GM12872 (cell line): ENCODE measurements at regions not wholly inside any gene's neighbourhood (a gene's known extent, or its start where the extent isn't known, plus 50 kb on each side); places are given as distances from the start of the nearest gene placed in this dataset.

Experiments used
- TF ChIP-seq, protein P1 (sequence below): IDR thresholded peaks from 3 replicates; pipeline ENCODE4 v1.5.1; 2011; ENCODE audit warnings: low read depth, mild to moderate bottlenecking, low read length, moderate library complexity; ENCODE audit not compliant: insufficient read depth

GRCh38 chr12:33581613-33582122 is 142.0 kb upstream of the SYT10 start:
- TF ChIP-seq, protein P1, sequence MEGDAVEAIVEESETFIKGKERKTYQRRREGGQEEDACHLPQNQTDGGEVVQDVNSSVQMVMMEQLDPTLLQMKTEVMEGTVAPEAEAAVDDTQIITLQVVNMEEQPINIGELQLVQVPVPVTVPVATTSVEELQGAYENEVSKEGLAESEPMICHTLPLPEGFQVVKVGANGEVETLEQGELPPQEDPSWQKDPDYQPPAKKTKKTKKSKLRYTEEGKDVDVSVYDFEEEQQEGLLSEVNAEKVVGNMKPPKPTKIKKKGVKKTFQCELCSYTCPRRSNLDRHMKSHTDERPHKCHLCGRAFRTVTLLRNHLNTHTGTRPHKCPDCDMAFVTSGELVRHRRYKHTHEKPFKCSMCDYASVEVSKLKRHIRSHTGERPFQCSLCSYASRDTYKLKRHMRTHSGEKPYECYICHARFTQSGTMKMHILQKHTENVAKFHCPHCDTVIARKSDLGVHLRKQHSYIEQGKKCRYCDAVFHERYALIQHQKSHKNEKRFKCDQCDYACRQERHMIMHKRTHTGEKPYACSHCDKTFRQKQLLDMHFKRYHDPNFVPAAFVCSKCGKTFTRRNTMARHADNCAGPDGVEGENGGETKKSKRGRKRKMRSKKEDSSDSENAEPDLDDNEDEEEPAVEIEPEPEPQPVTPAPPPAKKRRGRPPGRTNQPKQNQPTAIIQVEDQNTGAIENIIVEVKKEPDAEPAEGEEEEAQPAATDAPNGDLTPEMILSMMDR, result no peak

- TF ChIP-seq, protein P1, result no peak
Measured at GRCh38 chr12:33586576-33586975, 147.0 kb upstream of the SYT10 start.

DNA sequence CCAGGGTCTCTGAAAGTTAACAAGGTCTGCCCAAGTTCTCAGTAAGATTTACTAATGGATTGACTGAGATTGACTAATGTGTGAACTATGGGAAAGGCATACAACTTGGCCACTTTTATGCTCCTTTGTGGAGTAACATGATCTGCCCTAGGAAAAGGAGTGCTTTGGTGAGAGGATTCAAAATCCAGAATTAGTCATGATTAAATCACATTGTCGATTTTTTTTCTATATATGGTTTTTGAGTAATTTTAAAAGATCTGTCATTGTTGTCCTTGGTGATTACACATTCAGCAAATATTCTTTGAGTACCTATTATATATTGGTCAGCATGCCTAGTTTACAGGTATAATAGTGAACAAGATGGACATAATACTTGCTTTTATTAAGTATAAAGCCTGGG is 147.7 kb upstream of the SYT10 start:
- TF ChIP-seq, protein P1, result no peak

DNA sequence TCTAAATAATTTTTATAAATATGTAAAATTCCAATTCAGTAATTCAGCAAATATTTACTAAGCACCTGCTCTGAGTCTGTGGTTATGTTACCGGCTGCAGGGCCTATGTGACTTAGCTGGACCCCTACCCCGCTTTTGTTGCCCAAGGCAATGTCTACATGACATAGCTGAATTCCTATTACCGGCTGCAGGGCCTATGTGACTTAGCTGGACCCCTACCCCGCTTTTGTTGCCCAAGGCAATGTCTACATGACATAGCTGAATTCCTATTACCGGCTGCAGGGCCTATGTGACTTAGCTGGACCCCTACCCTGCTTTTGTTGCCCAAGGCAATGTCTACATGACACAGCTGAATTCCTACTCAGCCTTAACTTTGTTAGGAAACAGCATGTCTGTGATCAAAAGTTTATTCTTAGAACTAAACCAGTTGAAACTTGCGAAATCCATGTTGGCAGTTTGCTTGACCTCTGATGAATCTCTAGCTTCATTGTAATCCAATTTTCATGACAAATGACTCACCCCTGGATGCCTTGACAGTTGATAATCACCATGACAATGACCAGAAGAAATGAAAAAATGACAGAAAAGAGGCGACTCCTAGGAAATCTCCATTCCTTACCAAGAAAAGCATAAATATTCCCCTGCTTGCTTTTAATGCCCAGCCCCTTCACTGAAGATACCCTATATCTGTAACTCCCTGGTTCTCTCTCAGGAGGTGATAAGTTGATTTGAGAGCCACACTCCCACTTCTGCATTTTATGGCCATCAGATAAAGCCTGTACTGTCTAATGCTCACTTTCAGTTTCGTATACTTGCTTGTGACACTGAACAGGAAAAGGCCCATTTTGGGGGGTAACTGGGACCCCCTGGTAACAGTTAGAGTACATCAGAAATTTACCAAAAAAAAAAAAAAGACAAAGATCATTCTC is 148.4 kb upstream of the SYT10 start:
- TF ChIP-seq, protein P1, result no peak

GRCh38 chr12:33588725-33589405 is 149.2 kb upstream of the SYT10 start:
- TF ChIP-seq, protein P1, result no peak

- TF ChIP-seq, protein P1, result no peak
Measured at GRCh38 chr12:33589576-33590114, 150.0 kb upstream of the SYT10 start.

DNA sequence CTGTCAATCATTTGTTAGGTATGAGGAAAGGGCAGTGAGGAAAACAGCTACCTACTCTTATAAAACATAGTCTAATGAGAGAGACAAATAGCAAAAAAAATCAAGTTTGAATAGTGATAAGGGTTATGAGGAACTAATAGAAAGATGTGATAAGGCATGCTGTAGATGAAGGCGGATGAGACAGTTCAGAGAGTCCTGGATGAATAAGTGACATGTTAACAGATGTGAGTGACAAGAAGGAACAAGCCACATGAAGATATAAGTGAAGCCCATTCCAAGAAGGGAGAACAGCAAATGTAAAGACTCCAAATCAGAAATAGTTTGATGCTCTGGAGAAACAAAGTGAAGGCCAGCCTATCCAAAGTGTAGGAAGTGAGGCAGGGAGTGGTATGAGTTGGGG is 154.1 kb upstream of the SYT10 start:
- TF ChIP-seq, protein P1, result no peak
